NB4 (cell line): ENCODE measurements at regions not wholly inside any gene's neighbourhood (a gene's known extent, or its start where the extent isn't known, plus 50 kb on each side); places are given as distances from the start of the nearest gene placed in this dataset.

Source experiments
- POLR2A ChIP-seq: IDR thresholded peaks from 2 replicates; pipeline ENCODE4 v1.6.1; 2011; ENCODE audit warnings: mild to moderate bottlenecking; ENCODE audit not compliant: insufficient read length; ENCODE audit errors: extremely low read depth
- TF ChIP-seq, protein P1 (sequence below): IDR thresholded peaks from one replicate; pipeline ENCODE4 v1.5.1; 2012; ENCODE audit warnings: low read depth, low read length

GRCh38 chr6:6412221-6412620 is 91.8 kb upstream of the F13A1 start:
- TF ChIP-seq, protein P1, sequence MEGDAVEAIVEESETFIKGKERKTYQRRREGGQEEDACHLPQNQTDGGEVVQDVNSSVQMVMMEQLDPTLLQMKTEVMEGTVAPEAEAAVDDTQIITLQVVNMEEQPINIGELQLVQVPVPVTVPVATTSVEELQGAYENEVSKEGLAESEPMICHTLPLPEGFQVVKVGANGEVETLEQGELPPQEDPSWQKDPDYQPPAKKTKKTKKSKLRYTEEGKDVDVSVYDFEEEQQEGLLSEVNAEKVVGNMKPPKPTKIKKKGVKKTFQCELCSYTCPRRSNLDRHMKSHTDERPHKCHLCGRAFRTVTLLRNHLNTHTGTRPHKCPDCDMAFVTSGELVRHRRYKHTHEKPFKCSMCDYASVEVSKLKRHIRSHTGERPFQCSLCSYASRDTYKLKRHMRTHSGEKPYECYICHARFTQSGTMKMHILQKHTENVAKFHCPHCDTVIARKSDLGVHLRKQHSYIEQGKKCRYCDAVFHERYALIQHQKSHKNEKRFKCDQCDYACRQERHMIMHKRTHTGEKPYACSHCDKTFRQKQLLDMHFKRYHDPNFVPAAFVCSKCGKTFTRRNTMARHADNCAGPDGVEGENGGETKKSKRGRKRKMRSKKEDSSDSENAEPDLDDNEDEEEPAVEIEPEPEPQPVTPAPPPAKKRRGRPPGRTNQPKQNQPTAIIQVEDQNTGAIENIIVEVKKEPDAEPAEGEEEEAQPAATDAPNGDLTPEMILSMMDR, result no peak
- no peak for TF ChIP-seq POLR2A
